ENCODE measurements at regions not wholly inside any gene's neighbourhood (a gene's known extent, or its start where the extent isn't known, plus 50 kb on each side); places are given as distances from the start of the nearest gene placed in this dataset.

GRCh38 chr10:33428682-33429081 lies 94.2 kb upstream of the NRP1 start:
- H2AK5ac ChIP-seq (ENCODE audit: insufficient read length, low read length): no peak overlapping the region
- no peaks in the 10 kb centered on the region for H3K27me3 ChIP-seq (ENCODE audit: insufficient read depth, low read length)
- H2BK20ac ChIP-seq (ENCODE audit: low read depth, low read length, poor library complexity, severe bottlenecking): no peak overlapping the region
- no peak overlapping the region for H2AFZ ChIP-seq (ENCODE audit: low read length)
- H3K27ac ChIP-seq (ENCODE audit: insufficient read length, low read depth, low read length): no peak overlapping the region
- H4K20me1 ChIP-seq (ENCODE audit: control insufficient read depth, insufficient read depth, insufficient read length): no peaks in the 10 kb centered on the region
- H4K8ac ChIP-seq (replicated peaks; ENCODE audit: insufficient read length, low read depth, low read length): no peak overlapping the region
- Mint-ChIP-seq H3K9me3 (no peaks in the 10 kb centered on the region), H3K36me3 (ENCODE audit: insufficient read depth in 1 of 3, low read depth in 3 of 3) (no peaks in the 10 kb centered on the region; a peak in 1 of 7 replicates), H3K4me1 (peaks cover 6 to 9% of the 10 kb centered on the region in 2 experiments), H3K27me3 (ENCODE audit: low read depth) (no peaks in the 10 kb centered on the region), H3K27ac (no peak overlapping the region), H3K4me3 (no peak overlapping the region)
- no peak overlapping the region for H4K5ac ChIP-seq (ENCODE audit: insufficient read length, low read depth, low read length)
- H2BK120ac ChIP-seq (ENCODE audit: low read depth, low read length, poor library complexity, severe bottlenecking): no peak overlapping the region
- no CpG with 5 or more reads among the region's 4 CpGs for WGBS (ENCODE audit: extremely low coverage, insufficient read length, low lambda C conversion rate)
- no peak overlapping the region for H2BK15ac ChIP-seq (ENCODE audit: low read depth, low read length)
- no peak overlapping the region for H2BK12ac ChIP-seq (ENCODE audit: insufficient read length, low read depth, low read length)
- no peak overlapping the region for H3K4ac ChIP-seq (ENCODE audit: low read depth, low read length)
- no peak for DNase-seq
- H3K18ac ChIP-seq (ENCODE audit: insufficient read length, low read depth, low read length): no peak overlapping the region
- no peak overlapping the region for H4K91ac ChIP-seq (ENCODE audit: insufficient read length, low read depth, low read length)
- H3K4me1 ChIP-seq (ENCODE audit: insufficient read depth, low read length): no peaks in the 10 kb centered on the region
- H3K56ac ChIP-seq (ENCODE audit: insufficient read length, low read depth, low read length): no peak overlapping the region
- H3K23ac ChIP-seq (ENCODE audit: insufficient read length, low read depth, low read length): no peak overlapping the region
- H3K9me3 ChIP-seq (ENCODE audit: control insufficient read depth, low read depth, low read length): no peaks in the 10 kb centered on the region
- H3K9ac ChIP-seq (ENCODE audit: extremely low read depth, insufficient read length, low read length): no peak overlapping the region
- H3K14ac ChIP-seq (ENCODE audit: insufficient read depth, low read length): no peak overlapping the region
- H3K79me2 ChIP-seq (ENCODE audit: insufficient read depth, low read length): no peaks in the 10 kb centered on the region
- H3K79me1 ChIP-seq (ENCODE audit: insufficient read depth, low read depth, low read length, poor library complexity, severe bottlenecking): no peaks in the 10 kb centered on the region
- H3T11ph ChIP-seq (ENCODE audit: low read length): no peak overlapping the region
- TF ChIP-seq CTCF (conservative IDR thresholded peaks at IDR 0.05): no peak
- no peaks in the 10 kb centered on the region for H3K23me2 ChIP-seq (ENCODE audit: insufficient read length, low read depth, low read length, poor library complexity, severe bottlenecking)
- no peak overlapping the region for H2BK5ac ChIP-seq (ENCODE audit: insufficient read length, low read length)
- no peak overlapping the region for H3K4me2 ChIP-seq (ENCODE audit: insufficient read depth, insufficient read length, low read length)

Data from H9 (cell line).